Thoracic aorta (tissue), 2 donors: ENCODE measurements at regions not wholly inside any gene's neighbourhood (a gene's known extent, or its start where the extent isn't known, plus 50 kb on each side); places are given as distances from the start of the nearest gene placed in this dataset.

Experiments used
- ATAC-seq: fragments of 150-250 bp; one replicate; pipeline ENCODE4 v1.8.0; 2017; ENCODE audit warnings: low read depth; ENCODE audit not compliant: insufficient number of reproducible peaks, low FRiP score
- DNase-seq: peaks from one replicate; pipeline ENCODE4 v3.0.0-alpha.2; 2020; ENCODE audit warnings: low spot score
- H3K27ac ChIP-seq, 2 donors: fragments of 200-600 bp; sonication (generic); 1 replicate in 1 of 2; 2 replicates in 1 of 2; pipeline ENCODE4 v1.5.1; 2016; ENCODE audit warnings: mild to moderate bottlenecking in 2 of 2, moderate library complexity in 2 of 2
- H3K27me3 ChIP-seq: fragments of 200-600 bp; sonication (generic); replicated peaks from 2 replicates; pipeline ENCODE4 v1.6.0; 2016; ENCODE audit warnings: mild to moderate bottlenecking; ENCODE audit not compliant: insufficient read depth
- H3K36me3 ChIP-seq: fragments of 200-600 bp; sonication (generic); one replicate; pipeline ENCODE4 v1.5.1; 2016
- H3K4me1 ChIP-seq, 2 donors: fragments of 200-600 bp; sonication (generic); 1 replicate in 1 of 2; 2 replicates in 1 of 2; pipeline versions ENCODE4 v1.5.1 to v1.6.0; 2016; ENCODE audit warnings: low read depth in 2 of 2, mild to moderate bottlenecking in 1 of 2; ENCODE audit not compliant: control insufficient read depth in 1 of 2
- H3K4me3 ChIP-seq: fragments of 200-600 bp; sonication (generic); 2 replicates; pipeline ENCODE4 v1.5.1; 2016; ENCODE audit warnings: mild to moderate bottlenecking
- H3K9me3 ChIP-seq: fragments of 200-600 bp; sonication (generic); 2 replicates; pipeline ENCODE4 v1.5.1; 2016
- TF ChIP-seq, protein P1 (sequence below): fragments of 200-600 bp; sonication (generic); IDR thresholded peaks from one replicate; pipeline ENCODE4 v1.5.1; 2019; ENCODE audit warnings: antibody characterized with exemption

DNA sequence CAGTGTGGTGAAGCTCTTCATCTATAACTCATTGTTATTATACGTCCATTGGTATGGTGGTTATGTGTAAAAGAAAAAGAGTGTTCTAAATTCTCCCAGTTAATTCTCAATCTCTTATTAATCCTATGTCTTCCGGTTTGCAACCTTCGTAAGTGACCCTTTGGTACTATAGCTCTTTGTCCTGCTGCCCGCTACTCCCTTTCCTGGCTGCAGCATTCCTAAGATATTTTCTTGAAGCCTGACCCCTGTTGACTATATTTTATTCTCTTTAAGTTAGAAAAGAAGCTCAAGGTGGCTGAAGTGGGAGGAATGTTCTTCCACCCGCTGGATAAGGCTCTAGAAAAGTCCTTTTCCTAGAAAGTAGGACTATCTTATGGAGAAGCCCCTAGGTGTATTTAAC lies 684.8 kb downstream of the SOCS6 start:
- Histone ChIP-seq H3K9me3 (no peaks in the 10 kb centered on the region), H3K4me3 (no peak overlapping the region), H3K4me1 (no peaks in the 10 kb centered on the region), H3K27me3 (no peaks in the 10 kb centered on the region), H3K27ac (no peak overlapping the region), H3K36me3 (no peaks in the 10 kb centered on the region)
- TF ChIP-seq, protein P1, sequence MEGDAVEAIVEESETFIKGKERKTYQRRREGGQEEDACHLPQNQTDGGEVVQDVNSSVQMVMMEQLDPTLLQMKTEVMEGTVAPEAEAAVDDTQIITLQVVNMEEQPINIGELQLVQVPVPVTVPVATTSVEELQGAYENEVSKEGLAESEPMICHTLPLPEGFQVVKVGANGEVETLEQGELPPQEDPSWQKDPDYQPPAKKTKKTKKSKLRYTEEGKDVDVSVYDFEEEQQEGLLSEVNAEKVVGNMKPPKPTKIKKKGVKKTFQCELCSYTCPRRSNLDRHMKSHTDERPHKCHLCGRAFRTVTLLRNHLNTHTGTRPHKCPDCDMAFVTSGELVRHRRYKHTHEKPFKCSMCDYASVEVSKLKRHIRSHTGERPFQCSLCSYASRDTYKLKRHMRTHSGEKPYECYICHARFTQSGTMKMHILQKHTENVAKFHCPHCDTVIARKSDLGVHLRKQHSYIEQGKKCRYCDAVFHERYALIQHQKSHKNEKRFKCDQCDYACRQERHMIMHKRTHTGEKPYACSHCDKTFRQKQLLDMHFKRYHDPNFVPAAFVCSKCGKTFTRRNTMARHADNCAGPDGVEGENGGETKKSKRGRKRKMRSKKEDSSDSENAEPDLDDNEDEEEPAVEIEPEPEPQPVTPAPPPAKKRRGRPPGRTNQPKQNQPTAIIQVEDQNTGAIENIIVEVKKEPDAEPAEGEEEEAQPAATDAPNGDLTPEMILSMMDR, result no peak
- no peak for ATAC-seq
- no peak for DNase-seq

- Histone ChIP-seq H3K4me3 (no peak overlapping the region), H3K27ac (no peak overlapping the region), H3K27me3 (no peaks in the 10 kb centered on the region), H3K4me1 (no peaks in the 10 kb centered on the region), H3K36me3 (no peaks in the 10 kb centered on the region), H3K9me3 (no peaks in the 10 kb centered on the region)
- no peak for ATAC-seq
- no peak for DNase-seq
- TF ChIP-seq, protein P1, result no peak
Observed at GRCh38 chr18:70966419-70966818, 677.6 kb downstream of the SOCS6 start.

DNA sequence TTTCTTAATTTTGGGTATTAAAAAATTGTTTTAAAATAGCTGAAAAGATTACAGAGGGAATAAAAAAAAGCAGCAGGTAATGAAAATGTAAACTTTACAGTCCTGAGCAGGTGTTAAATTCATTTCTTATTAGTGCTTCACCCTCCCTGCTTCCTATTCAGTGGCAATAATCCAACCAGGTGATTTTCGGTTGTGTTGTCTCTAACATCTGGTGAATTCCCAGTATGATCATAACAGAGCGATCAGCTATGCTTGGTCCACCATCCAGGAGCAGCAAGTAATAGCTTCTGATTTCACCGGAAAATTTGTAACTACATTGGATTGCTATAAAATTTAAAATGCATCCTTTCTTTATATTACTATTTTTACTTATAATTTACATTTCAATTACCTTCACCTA lies 673.1 kb downstream of the SOCS6 start:
- Histone ChIP-seq H3K36me3 (no peaks in the 10 kb centered on the region), H3K9me3 (no peaks in the 10 kb centered on the region), H3K4me3 (no peak overlapping the region), H3K27me3 (no peaks in the 10 kb centered on the region), H3K27ac (no peak overlapping the region), H3K4me1 (no peaks in the 10 kb centered on the region)
- TF ChIP-seq, protein P1, result no peak
- ATAC-seq (no peak), DNase-seq (no peak)

GRCh38 chr18:70956554-70956953 lies 667.7 kb downstream of the SOCS6 start:
- ATAC-seq (no peak), DNase-seq (no peak)
- no peaks in the 10 kb centered on the region for H3K27me3 ChIP-seq
- no peak overlapping the region for H3K4me3 ChIP-seq
- no peaks in the 10 kb centered on the region for H3K4me1 ChIP-seq
- no peak overlapping the region for H3K27ac ChIP-seq
- no peaks in the 10 kb centered on the region for H3K9me3 ChIP-seq
- no peaks in the 10 kb centered on the region for H3K36me3 ChIP-seq
- TF ChIP-seq, protein P1, result no peak

DNA sequence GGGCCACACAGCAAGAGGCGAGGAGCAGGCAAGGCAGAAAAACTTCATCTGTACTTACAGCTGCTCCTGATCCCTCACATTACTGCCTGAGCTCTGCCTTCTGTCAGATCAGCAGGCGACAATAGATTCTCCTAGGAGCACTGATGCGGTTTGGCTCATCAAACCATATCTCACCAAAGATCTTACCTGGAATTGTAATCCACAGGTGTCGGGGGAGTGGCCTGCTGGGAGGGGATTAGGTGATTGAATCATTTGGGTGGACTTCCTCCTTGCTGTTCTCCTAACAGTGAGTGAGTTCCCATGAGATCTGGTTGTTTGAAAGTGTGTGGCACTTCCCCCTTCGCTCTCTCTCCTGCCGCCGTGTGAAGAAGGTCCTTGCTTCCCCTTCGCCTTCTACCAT lies 647.3 kb downstream of the SOCS6 start:
- no peaks in the 10 kb centered on the region for H3K27me3 ChIP-seq
- no peak for ATAC-seq
- no peak overlapping the region for H3K27ac ChIP-seq
- no peaks in the 10 kb centered on the region for H3K36me3 ChIP-seq
- DNase-seq, result no peak
- TF ChIP-seq, protein P1, result no peak
- no peaks in the 10 kb centered on the region for H3K9me3 ChIP-seq
- no peak overlapping the region for H3K4me3 ChIP-seq
- no peaks in the 10 kb centered on the region for H3K4me1 ChIP-seq
